ENCODE measurements at regions not wholly inside any gene's neighbourhood (a gene's known extent, or its start where the extent isn't known, plus 50 kb on each side); places are given as distances from the start of the nearest gene placed in this dataset.

- ATAC-seq (no peak), DNase-seq (ENCODE audit: missing footprints) (no peak)
- intact Hi-C loops (cut with DNase I): no loop called here
Measured at GRCh38 chr1:157893686-157894085, 52.1 kb upstream of the CD5L start.

GRCh38 chr1:157894613-157895165, 53.1 kb upstream of the CD5L start:
- ATAC-seq (no peak), DNase-seq (ENCODE audit: missing footprints) (no peak)
- intact Hi-C loops (cut with DNase I): no loop called here

- ATAC-seq (no peak), DNase-seq (ENCODE audit: missing footprints) (no peak)
- intact Hi-C loops (cut with DNase I): no loop called here
Measured at GRCh38 chr1:157910270-157910669, 68.7 kb upstream of the CD5L start.

- intact Hi-C loops (cut with DNase I): no loop called here
- DNase-seq (ENCODE audit: missing footprints) (no peak), ATAC-seq (peak; percentile 76)
Measured at GRCh38 chr1:157915859-157916258, 74.3 kb upstream of the CD5L start.

- peak; percentile 91 for ATAC-seq
- intact Hi-C loops (cut with DNase I): no loop called here
- DNase-seq (ENCODE audit: missing footprints): no peak
Measured at GRCh38 chr1:157916887-157917570, 75.4 kb upstream of the CD5L start.

- intact Hi-C loops (cut with DNase I): no loop called here
- ATAC-seq: no peak
- no peak for DNase-seq (ENCODE audit: missing footprints)
Measured at GRCh38 chr1:157920748-157921147, 72.7 kb upstream of the KIRREL1 start.

GRCh38 chr1:157925419-157926166, 67.9 kb upstream of the KIRREL1 start:
- ATAC-seq: no peak
- no peak for DNase-seq (ENCODE audit: missing footprints)
- intact Hi-C loops (cut with DNase I): no loop called here

GRCh38 chr1:157932069-157932468, 61.4 kb upstream of the KIRREL1 start:
- intact Hi-C loops (cut with DNase I): no loop called here
- DNase-seq (ENCODE audit: missing footprints) (no peak), ATAC-seq (no peak)

GRCh38 chr1:157937744-157938143, 55.7 kb upstream of the KIRREL1 start:
- no peak for DNase-seq (ENCODE audit: missing footprints)
- intact Hi-C loops (cut with DNase I): no loop called here
- no peak for ATAC-seq

- intact Hi-C loops (cut with DNase I): no loop called here
- ATAC-seq: peak; percentile 68
- DNase-seq (ENCODE audit: missing footprints): no peak
Measured at GRCh38 chr1:157941939-157942338, 51.5 kb upstream of the KIRREL1 start.
